Naive thymus-derived CD8-positive, alpha-beta T cell (primary cell): ENCODE measurements at regions not wholly inside any gene's neighbourhood (a gene's known extent, or its start where the extent isn't known, plus 50 kb on each side); places are given as distances from the start of the nearest gene placed in this dataset.

ENCODE experiments used
- ATAC-seq, 2 donors: fragments of 150-1000 bp; cut with Tn5 transposase in 1 of 2; sonication (Bioruptor Pico), chemical (Tn5 transposase) in 1 of 2; 1 replicate in 1 of 2; 2 replicates in 1 of 2; pipeline ENCODE4 v1.10.0; 2021; ENCODE audit warnings: mild to moderate bottlenecking in 2 of 2, moderate library complexity in 2 of 2
- POLR2A ChIA-PET: fragments of 350-600 bp; sonication (Branson Sonifier 250); formaldehyde crosslinking; loops from one replicate; lab custom pipeline; 2021; ENCODE audit warnings: antibody characterized with exemption; lab: Charles Lee
- DNase-seq, 10 donors: peaks; one replicate each; pipeline versions ENCODE4 v3.0.0 to v3.0.0-alpha.2; 2020 to 2022
- H3K27ac Mint-ChIP-seq, 10 donors: one replicate each; pipeline ENCODE4 v1.8.0; 2020 to 2022; ENCODE audit warnings: mild to moderate bottlenecking in 10 of 10, mixed read lengths in 10 of 10, moderate library complexity in 4 of 10, inconsistent platforms in 1 of 10
- H3K27me3 Mint-ChIP-seq, 5 donors: one replicate each; pipeline ENCODE4 v1.8.0; 2021 to 2022; ENCODE audit warnings: mixed read lengths in 5 of 5
- H3K36me3 Mint-ChIP-seq, 3 donors: one replicate each; pipeline ENCODE4 v1.8.0; 2020 to 2022; ENCODE audit warnings: mixed read lengths in 3 of 3, mild to moderate bottlenecking in 2 of 3, inconsistent platforms in 1 of 3
- H3K4me1 Mint-ChIP-seq, 4 donors: one replicate each; pipeline ENCODE4 v1.8.0; 2021 to 2022; ENCODE audit warnings: mixed read lengths in 4 of 4
- H3K4me3 Mint-ChIP-seq, 10 donors: one replicate each; pipeline ENCODE4 v1.8.0; 2020 to 2022; ENCODE audit warnings: mild to moderate bottlenecking in 10 of 10, mixed read lengths in 10 of 10, moderate library complexity in 6 of 10, inconsistent platforms in 1 of 10
- H3K9me3 Mint-ChIP-seq, 9 donors: one replicate each; pipeline ENCODE4 v1.8.0; 2020 to 2022; ENCODE audit warnings: mixed read lengths in 9 of 9, mild to moderate bottlenecking in 3 of 9, inconsistent platforms in 1 of 9, moderate library complexity in 1 of 9

DNA sequence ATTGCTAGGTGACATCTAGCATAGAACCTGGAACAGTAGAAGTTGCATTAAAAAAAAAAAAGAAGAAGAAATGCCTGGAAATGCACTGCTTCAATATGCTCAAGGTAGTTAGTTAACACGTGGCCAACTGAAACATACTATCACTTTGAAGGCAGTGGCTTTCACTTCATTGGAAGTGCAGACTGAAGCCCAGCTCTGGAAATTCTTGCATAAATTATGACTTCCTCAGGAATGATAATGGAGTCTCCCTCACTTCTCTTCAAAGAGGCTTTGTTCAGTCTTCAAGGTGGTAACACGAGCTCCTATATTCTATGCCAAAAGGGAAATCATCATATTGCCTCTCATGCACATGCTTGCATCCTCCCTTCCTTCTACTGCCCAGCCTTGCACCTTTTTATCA lies 715.9 kb upstream of the API5 start:
- DNase-seq, result no peak
- POLR2A ChIA-PET, result no interaction called here
- Mint-ChIP-seq H3K4me3 (no peak overlapping the region), H3K36me3 (no peaks in the 10 kb centered on the region), H3K9me3 (peaks cover 0 to 16% (median 2%) of the 10 kb centered on the region in 9 donors), H3K4me1 (no peaks in the 10 kb centered on the region), H3K27me3 (no peaks in the 10 kb centered on the region), H3K27ac (no peak overlapping the region)
- no peak for ATAC-seq

DNA sequence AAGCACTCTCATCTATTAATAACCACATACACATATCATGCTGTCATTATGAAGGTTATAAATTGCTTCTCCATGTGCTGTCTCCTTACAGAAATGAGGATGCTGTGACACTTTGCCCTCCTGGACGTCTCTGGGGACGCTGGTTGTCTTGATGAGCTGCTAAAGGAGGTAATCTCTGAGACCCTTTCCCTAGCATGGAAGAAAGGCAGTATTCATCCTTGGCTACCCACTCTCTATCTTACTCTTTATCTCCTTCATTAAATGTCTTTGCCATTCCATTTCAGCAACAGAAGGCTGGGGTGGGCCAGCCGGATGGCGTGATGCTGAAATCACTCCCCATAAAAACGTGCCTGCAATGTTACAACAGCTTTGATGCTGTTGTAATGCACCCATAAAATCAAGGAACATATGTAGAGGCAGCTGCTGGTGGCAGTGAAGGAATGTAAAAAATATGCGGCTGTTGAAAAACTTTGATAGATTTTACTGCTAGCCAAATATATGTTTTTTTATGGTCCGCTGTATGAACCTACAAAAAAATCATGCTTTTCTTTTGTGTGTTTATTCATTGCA lies 715.1 kb upstream of the API5 start:
- no peak overlapping the region for H3K27ac Mint-ChIP-seq
- H3K36me3 Mint-ChIP-seq, result no peaks in the 10 kb centered on the region
- no peaks in the 10 kb centered on the region for H3K4me1 Mint-ChIP-seq
- no peaks in the 10 kb centered on the region for H3K27me3 Mint-ChIP-seq
- ATAC-seq, result no peak
- H3K4me3 Mint-ChIP-seq, result no peak overlapping the region
- no peak for DNase-seq
- POLR2A ChIA-PET, result no interaction called here
- peaks cover 0 to 16% (median 2%) of the 10 kb centered on the region in 9 donors for H3K9me3 Mint-ChIP-seq

DNA sequence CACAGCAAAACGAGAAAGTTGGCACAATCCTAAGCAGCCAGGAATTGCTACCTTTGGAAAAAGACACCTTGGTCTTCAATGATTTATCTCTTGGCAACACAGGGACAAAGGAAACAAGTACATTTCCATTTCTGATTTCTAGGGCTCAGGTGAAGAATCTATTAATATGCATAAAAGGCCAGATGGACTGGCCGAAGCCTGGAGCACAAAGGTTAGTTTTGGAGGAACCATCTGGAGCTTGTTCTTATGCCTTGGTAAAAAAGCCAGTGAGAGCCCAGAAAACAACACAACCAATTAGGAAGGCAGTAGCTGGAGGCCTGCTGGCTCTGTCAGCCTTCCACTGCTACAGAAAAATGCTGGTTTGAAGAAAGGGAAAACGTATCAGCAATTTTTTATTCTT lies 713.5 kb upstream of the API5 start:
- DNase-seq (no peak), ATAC-seq (no peak)
- Mint-ChIP-seq H3K4me1 (no peaks in the 10 kb centered on the region), H3K4me3 (no peak overlapping the region), H3K27me3 (no peaks in the 10 kb centered on the region), H3K9me3 (peaks cover 0 to 10% (median 2%) of the 10 kb centered on the region in 9 donors), H3K36me3 (no peaks in the 10 kb centered on the region), H3K27ac (no peak overlapping the region)
- POLR2A ChIA-PET, result no interaction called here

DNA sequence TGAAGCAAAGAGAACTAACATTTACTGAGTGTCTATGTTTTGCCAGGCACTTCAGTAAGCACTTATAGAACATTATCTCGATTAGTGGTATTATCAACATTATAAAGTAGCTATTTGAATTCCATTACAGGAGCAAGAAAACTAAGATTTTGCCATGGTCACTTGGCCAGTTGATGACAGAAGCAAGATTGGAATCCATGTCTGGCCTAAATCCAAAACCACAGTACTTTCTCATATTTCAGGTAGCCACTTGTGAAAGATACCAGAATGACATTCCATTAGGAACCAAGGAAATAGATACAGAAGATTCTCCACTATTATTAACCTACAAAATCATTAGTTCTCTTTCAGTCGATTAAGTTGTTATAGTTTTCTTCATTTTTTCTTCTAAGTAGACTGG lies 691.0 kb upstream of the API5 start:
- H3K9me3 Mint-ChIP-seq, result peaks cover 0 to 28% (median 8%) of the 10 kb centered on the region in 9 donors
- H3K27me3 Mint-ChIP-seq, result peaks cover 0 to 2% (median 0%) of the 10 kb centered on the region in 5 donors
- H3K4me3 Mint-ChIP-seq, result no peak overlapping the region
- DNase-seq, result no peak
- no peaks in the 10 kb centered on the region for H3K4me1 Mint-ChIP-seq
- POLR2A ChIA-PET, result no interaction called here
- no peak for ATAC-seq
- no peak overlapping the region for H3K27ac Mint-ChIP-seq
- H3K36me3 Mint-ChIP-seq, result peaks cover 0 to 4% (median 0%) of the 10 kb centered on the region in 3 donors

DNA sequence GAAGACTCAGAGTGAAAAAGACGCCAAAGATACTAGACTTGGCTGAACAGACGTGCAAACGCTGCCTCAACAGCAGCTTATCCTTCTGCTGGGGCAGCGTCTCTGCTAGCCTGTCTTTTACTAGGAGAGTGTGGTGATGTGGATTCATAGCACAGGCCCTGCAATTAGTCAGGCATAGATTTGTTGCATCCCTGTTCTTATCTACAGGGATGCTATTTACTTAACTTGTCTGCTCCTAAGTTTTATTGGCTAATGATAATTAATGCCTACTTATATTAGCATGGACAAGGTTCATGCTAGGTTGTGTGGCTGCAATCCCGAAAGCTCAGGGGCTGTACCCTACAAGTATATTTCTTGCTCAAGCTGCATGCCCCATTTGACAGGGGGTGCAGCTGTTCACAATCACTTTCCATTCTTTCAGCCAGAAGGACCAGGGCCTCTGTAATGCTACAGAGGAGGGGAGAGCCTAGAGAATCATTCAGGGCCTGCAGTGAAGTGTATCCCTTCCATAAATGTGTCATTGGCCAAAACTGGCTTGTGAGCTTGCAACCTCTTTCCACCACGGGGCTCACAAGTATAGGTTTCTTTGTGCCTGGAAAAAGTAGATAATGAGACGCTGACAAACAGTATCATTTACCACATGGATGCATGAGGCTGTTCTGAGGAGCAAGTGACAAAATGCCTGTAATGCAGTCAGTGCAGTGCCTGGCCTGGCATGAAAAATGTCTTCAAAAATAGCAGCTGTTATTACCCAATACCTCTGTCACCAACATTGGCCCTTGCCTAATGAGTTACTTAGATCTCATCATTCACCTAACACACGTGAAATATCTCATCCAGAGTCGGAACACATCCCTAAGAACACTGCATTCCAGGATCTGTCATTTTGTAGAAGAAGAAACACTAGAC lies 685.8 kb upstream of the API5 start:
- ATAC-seq (no peak), DNase-seq (no peak)
- no peaks in the 10 kb centered on the region for H3K27me3 Mint-ChIP-seq
- H3K4me3 Mint-ChIP-seq, result no peak overlapping the region
- no peaks in the 10 kb centered on the region for H3K4me1 Mint-ChIP-seq
- peaks cover 0 to 11% (median 4%) of the 10 kb centered on the region in 9 donors for H3K9me3 Mint-ChIP-seq
- H3K27ac Mint-ChIP-seq, result no peak overlapping the region
- H3K36me3 Mint-ChIP-seq, result no peaks in the 10 kb centered on the region
- POLR2A ChIA-PET, result no interaction called here

DNA sequence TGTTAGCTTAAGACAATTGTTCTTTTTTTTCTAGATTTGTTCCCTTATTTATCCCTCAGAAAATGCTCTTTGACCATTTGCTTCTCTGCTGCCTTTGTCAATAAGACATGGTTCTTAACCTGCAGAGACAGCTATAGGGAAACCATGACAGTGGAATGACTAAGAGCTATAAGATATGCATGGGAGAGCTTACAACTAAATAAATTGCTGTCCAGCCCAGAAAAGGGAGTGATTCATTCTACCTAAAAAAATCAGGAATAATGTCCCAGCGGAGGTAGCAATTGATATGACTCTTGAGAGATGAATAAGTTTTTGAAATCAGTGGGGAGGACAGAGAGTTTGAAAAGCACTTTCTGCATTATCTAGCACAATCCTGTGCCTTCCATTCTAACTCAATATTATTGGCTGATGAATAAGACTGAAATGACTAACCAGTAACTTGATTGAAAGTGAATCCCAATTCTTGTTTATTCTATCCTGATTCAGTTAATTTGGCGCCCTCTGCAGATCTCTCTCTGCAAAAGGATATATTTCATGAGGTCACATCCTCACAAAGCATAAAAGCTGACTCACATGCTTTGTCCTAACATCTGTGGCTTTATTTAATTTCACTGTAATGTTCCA lies 680.5 kb upstream of the API5 start:
- no peak for DNase-seq
- H3K9me3 Mint-ChIP-seq, result peaks cover 0 to 10% (median 7%) of the 10 kb centered on the region in 9 donors
- no peak overlapping the region for H3K27ac Mint-ChIP-seq
- ATAC-seq, result no peak
- peaks cover 0 to 6% (median 0%) of the 10 kb centered on the region in 3 donors for H3K36me3 Mint-ChIP-seq
- no peak overlapping the region for H3K4me3 Mint-ChIP-seq
- no peaks in the 10 kb centered on the region for H3K4me1 Mint-ChIP-seq
- POLR2A ChIA-PET, result no interaction called here
- peaks cover 0 to 4% (median 0%) of the 10 kb centered on the region in 5 donors for H3K27me3 Mint-ChIP-seq

DNA sequence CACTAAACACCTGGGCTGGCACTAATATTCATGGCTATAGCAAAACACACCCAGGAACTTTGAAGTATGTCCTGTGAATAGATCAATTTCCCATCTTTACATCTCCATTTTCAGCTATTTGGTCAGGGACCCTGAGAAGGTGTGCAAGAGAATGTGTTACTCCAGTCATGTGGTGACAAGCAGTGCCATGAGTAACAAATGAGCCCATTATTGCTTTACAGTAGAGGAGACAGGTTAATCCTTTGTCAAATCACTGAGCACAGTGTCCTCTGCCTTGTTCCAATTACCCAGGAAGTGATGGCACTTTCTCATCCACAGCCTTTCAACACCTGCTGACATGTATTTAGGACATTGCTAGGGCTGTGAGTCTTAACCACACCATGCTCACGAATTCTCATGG lies 664.8 kb upstream of the API5 start:
- DNase-seq (no peak), ATAC-seq (no peak)
- Mint-ChIP-seq H3K9me3 (peaks cover 0 to 8% (median 2%) of the 10 kb centered on the region in 9 donors), H3K4me1 (no peaks in the 10 kb centered on the region), H3K27me3 (peaks cover 0 to 1% (median 0%) of the 10 kb centered on the region in 5 donors), H3K27ac (no peak overlapping the region), H3K4me3 (no peak overlapping the region), H3K36me3 (no peaks in the 10 kb centered on the region)
- POLR2A ChIA-PET, result no interaction called here

DNA sequence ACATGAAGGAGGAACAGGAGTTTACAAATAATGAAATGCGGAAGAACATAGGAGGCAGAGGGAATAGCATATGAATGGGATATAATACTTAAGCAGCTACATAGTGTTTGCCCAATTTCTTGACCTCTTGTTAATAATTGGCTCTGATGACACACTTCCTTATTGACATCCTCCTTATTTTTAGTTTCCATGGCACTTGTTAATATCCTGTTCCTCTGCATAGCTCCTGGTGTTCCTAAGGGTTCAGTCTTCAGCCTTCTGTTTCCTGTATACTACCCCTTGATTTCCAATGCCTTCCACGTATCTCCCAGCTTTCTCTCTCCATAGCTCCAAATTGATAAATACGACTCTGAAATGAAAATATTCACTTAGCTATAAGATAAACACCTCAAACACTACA lies 663.8 kb upstream of the API5 start:
- no peaks in the 10 kb centered on the region for H3K4me1 Mint-ChIP-seq
- POLR2A ChIA-PET, result no interaction called here
- H3K27me3 Mint-ChIP-seq, result peaks cover 0 to 1% (median 0%) of the 10 kb centered on the region in 5 donors
- H3K27ac Mint-ChIP-seq, result no peak overlapping the region
- no peak for DNase-seq
- no peaks in the 10 kb centered on the region for H3K36me3 Mint-ChIP-seq
- ATAC-seq, result no peak
- no peak overlapping the region for H3K4me3 Mint-ChIP-seq
- H3K9me3 Mint-ChIP-seq, result peaks cover 0 to 10% (median 2%) of the 10 kb centered on the region in 9 donors

DNA sequence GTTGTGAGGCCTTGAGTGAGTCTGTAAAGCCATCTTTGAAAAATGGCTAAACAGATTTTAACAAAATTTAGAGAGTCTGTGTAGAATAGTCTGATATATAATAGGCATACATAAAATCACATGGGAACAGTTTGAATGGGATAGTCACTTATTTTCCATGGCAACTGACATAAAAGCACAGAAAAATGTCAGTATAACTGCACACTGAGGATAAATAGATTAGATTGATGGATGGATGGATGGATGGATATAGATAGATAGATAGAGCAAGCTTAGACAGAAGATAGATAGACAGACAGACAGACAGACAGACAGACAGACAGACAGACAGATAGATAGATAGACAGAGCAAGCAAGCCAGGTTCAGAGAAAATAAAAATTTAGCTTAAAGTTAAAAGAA lies 660.2 kb upstream of the API5 start:
- Mint-ChIP-seq H3K9me3 (peaks cover 0 to 10% (median 2%) of the 10 kb centered on the region in 9 donors), H3K36me3 (no peaks in the 10 kb centered on the region), H3K27ac (no peak overlapping the region), H3K4me1 (no peaks in the 10 kb centered on the region), H3K4me3 (no peak overlapping the region), H3K27me3 (peaks cover 0 to 1% (median 0%) of the 10 kb centered on the region in 5 donors)
- ATAC-seq (no peak), DNase-seq (no peak)
- POLR2A ChIA-PET, result no interaction called here

DNA sequence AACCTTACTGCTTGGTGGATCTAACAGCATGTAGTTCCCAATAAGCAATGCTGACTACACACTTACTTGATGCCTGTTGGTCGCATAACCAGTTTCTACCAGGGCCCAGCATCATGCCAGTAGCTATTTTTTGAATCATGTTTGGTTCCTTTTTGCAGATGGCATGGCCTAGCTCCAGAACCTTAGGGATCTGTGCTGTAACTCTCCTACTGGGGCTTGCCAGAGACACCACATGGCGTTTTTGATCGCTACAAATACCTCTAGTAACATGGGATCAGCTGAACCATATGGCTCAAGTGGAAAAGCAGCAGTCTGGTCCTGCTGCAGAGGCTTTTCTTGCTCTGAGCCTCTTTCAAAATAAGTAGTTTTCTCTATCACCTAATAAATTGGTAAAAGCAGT lies 654.6 kb upstream of the API5 start:
- H3K4me3 Mint-ChIP-seq, result no peak overlapping the region
- H3K27ac Mint-ChIP-seq, result no peak overlapping the region
- ATAC-seq (no peak), DNase-seq (no peak)
- peaks cover 0 to 19% (median 5%) of the 10 kb centered on the region in 9 donors for H3K9me3 Mint-ChIP-seq
- peaks cover 0 to 2% (median 0%) of the 10 kb centered on the region in 5 donors for H3K27me3 Mint-ChIP-seq
- POLR2A ChIA-PET, result no interaction called here
- no peaks in the 10 kb centered on the region for H3K36me3 Mint-ChIP-seq
- H3K4me1 Mint-ChIP-seq, result no peaks in the 10 kb centered on the region

DNA sequence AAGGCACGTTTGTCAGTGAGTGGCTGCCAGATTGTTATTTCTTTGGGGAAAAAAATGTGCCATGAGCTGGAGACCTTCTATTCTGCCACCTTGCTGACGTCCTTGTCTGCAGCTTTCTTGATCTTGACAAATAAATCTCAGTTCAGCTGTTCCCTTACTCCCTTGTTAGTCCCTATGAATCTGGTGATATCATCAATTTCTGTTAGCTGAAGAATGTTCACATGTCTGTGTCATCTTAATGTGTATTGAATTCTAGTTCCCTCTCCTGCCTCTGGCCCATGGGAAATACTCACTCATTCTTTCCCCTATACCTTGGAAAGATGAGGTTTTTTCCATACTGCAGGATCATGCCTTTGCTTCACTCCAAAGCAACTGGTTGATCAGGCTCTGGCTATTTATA lies 649.9 kb upstream of the API5 start:
- no peak for ATAC-seq
- H3K9me3 Mint-ChIP-seq, result peaks cover 0 to 27% (median 6%) of the 10 kb centered on the region in 9 donors
- POLR2A ChIA-PET, result no interaction called here
- H3K27me3 Mint-ChIP-seq, result peaks cover 0 to 2% (median 0%) of the 10 kb centered on the region in 5 donors
- no peak overlapping the region for H3K4me3 Mint-ChIP-seq
- H3K27ac Mint-ChIP-seq, result no peak overlapping the region
- H3K4me1 Mint-ChIP-seq, result no peaks in the 10 kb centered on the region
- H3K36me3 Mint-ChIP-seq, result no peaks in the 10 kb centered on the region
- no peak for DNase-seq

DNA sequence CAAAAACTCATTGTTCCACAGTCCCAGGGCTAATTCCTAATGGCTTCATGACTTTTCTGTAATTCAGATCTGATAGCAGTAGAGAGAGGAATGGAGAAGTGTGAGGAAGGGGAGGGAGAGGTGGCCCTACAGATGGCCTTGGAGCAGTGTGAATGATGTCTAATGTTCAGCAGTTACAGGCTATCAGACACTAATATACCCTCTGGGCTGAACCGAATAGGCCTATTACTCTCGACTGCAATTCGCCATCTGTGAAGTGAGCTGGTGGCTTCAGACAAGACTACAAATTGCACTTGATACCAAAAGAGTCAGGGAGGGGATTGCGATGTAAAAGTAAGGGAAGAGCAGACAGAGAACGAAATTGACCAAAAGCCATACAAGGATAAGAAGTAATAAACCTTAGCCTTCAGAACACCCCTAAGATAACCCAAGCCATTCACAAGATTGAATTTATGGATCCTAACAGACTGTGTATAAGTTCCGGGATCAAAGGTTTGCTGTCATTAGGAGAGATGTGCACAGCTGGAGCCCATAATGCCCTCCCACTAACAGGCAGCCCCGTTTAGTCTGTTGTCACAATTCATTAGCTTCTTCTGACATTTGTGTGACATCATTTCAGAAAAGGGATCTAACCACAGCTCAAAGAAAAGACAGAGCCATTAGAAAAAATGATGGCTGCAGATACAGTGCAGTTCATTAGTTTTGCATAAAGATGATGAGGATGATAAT lies 642.4 kb upstream of the API5 start:
- Mint-ChIP-seq H3K27ac (no peak overlapping the region), H3K27me3 (no peaks in the 10 kb centered on the region), H3K36me3 (no peaks in the 10 kb centered on the region), H3K4me1 (no peaks in the 10 kb centered on the region), H3K9me3 (peaks cover 3 to 35% (median 11%) of the 10 kb centered on the region in 9 donors), H3K4me3 (no peak overlapping the region)
- ATAC-seq, result no peak
- no peak for DNase-seq
- POLR2A ChIA-PET, result no interaction called here
